ENCODE measurements at regions not wholly inside any gene's neighbourhood (a gene's known extent, or its start where the extent isn't known, plus 50 kb on each side); places are given as distances from the start of the nearest gene placed in this dataset.
"Not testable (repeated sequence)": the region's sequence is repeated elsewhere in the genome, so short reads cannot be mapped to it uniquely, and the experiment has no call there.

GRCh38 chr4:79827283-79827682, 245.7 kb downstream of the ANTXR2 start:
- no peak overlapping the region for H3K4me3 ChIP-seq (ENCODE audit: low read depth, low read length)
- no peak for TF ChIP-seq CTCF (IDR thresholded peaks at IDR 0.05; ENCODE audit: insufficient read depth, low read depth, low read length, missing control alignments)
- no peak for DNase-seq (ENCODE audit: low read depth)

GRCh38 chr4:79823148-79823763, 249.8 kb downstream of the ANTXR2 start:
- no peak overlapping the region for H3K4me3 ChIP-seq (ENCODE audit: low read depth, low read length)
- no peak for TF ChIP-seq CTCF (IDR thresholded peaks at IDR 0.05; ENCODE audit: insufficient read depth, low read depth, low read length, missing control alignments)
- DNase-seq (ENCODE audit: low read depth): no peak

DNA sequence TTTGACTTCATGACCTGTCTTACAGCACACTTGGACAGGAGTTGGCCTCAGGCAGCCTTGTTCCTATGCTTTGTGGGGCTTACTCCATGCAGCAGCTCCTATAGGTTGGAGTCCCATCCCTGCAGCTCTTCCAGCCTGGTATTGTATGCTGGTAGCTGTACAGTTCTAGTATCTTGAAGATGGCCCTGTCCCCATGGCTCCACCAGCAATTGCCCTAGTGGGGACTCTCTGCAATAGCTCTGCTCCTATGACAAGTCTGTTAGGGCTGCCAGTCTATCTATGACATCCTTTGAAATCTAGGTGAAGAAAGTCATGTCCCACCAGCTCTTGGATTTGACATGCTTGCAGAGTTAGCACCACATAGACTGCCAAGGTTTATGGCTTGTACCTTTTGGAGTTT, 252.6 kb downstream of the ANTXR2 start:
- DNase-seq (ENCODE audit: low read depth): no peak
- no peak for TF ChIP-seq CTCF (IDR thresholded peaks at IDR 0.05; ENCODE audit: insufficient read depth, low read depth, low read length, missing control alignments)

DNA sequence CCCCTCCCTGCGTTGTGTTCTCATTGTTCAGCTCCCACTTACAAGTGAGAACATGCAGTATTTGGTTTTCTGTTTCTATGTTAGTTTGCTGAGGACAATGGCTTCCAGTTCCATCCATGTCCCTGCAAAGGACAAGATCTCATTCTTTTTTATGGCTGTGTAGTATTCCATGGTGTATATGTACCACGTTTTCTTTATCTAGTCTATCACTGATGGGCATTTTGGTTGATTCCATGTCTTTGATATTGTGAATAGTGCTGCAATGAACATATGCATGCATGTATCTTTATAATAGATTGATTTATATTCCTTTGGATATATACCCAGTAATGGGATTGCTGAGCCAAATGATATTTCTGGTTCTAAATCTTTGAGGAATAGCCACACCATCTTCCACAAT, 265.1 kb downstream of the ANTXR2 start:
- H3K4me3 ChIP-seq (ENCODE audit: low read depth, low read length); DNase-seq (ENCODE audit: low read depth): not testable (repeated sequence)

More for the DNA sequence above, 252.6 kb downstream of the ANTXR2 start:
- no peak overlapping the region for H3K4me3 ChIP-seq (ENCODE audit: low read depth, low read length)

GRCh38 chr4:79798047-79798446, 275.0 kb downstream of the ANTXR2 start:
- no peak for TF ChIP-seq CTCF (IDR thresholded peaks at IDR 0.05; ENCODE audit: insufficient read depth, low read depth, low read length, missing control alignments)
- H3K4me3 ChIP-seq (ENCODE audit: low read depth, low read length): no peak overlapping the region
- no peak for DNase-seq (ENCODE audit: low read depth)

- DNase-seq (ENCODE audit: low read depth): no peak
- TF ChIP-seq CTCF (IDR thresholded peaks at IDR 0.05; ENCODE audit: insufficient read depth, low read depth, low read length, missing control alignments): no peak
- no peak overlapping the region for H3K4me3 ChIP-seq (ENCODE audit: low read depth, low read length)
Observed at GRCh38 chr4:79796948-79797347, 276.1 kb downstream of the ANTXR2 start.

- DNase-seq (ENCODE audit: low read depth): no peak
- TF ChIP-seq CTCF (IDR thresholded peaks at IDR 0.05; ENCODE audit: insufficient read depth, low read depth, low read length, missing control alignments): no peak
- H3K4me3 ChIP-seq (ENCODE audit: low read depth, low read length): no peak overlapping the region
Observed at GRCh38 chr4:79788884-79789283, 284.1 kb downstream of the ANTXR2 start.
